ENCODE measurements at regions not wholly inside any gene's neighbourhood (a gene's known extent, or its start where the extent isn't known, plus 50 kb on each side); places are given as distances from the start of the nearest gene placed in this dataset.
A peak's percentile ranks its signal among the peaks of the same experiment; 100 is the strongest.

GRCh38 chr20:1811621-1812498 lies 83.3 kb upstream of the SIRPA start:
- Mint-ChIP-seq H3K27me3 (peaks cover 38% of the 10 kb centered on the region), H3K4me1 (peaks cover 15% of the 10 kb centered on the region), H3K27ac (peak overlapping the region; percentile 14), H3K9me3 (no peaks in the 10 kb centered on the region), H3K36me3 (peaks cover 2% of the 10 kb centered on the region), H3K4me3 (no peak overlapping the region)
- POLR2A ChIA-PET: interaction anchor here (0.7 kb wide), 1 partner anchor 10 kb away, joined by 3 read pairs; no protein-coding TSS in a partner anchor
- DNase-seq (no peak), ATAC-seq (ENCODE audit: low read depth) (no peak)

- DNase-seq: no peak
- POLR2A ChIA-PET: interaction anchor here (0.7 kb wide), 2 partner anchors 11 to 30 kb away, joined by 3 to 4 read pairs; no protein-coding TSS in a partner anchor
- H3K9me3 Mint-ChIP-seq: no peaks in the 10 kb centered on the region
Measured at GRCh38 chr20:1810926-1811620, 84.1 kb upstream of the SIRPA start.

GRCh38 chr20:1810572-1810925 lies 84.7 kb upstream of the SIRPA start:
- Mint-ChIP-seq H3K27me3 (peaks cover 29% of the 10 kb centered on the region), H3K27ac (no peak overlapping the region), H3K9me3 (no peaks in the 10 kb centered on the region), H3K36me3 (peaks cover 2% of the 10 kb centered on the region), H3K4me3 (no peak overlapping the region), H3K4me1 (peaks cover 7% of the 10 kb centered on the region)
- DNase-seq (no peak), ATAC-seq (ENCODE audit: low read depth) (no peak)
- POLR2A ChIA-PET: interaction anchor here (0.7 kb wide), 1 partner anchor 29 kb away, joined by 4 read pairs; no protein-coding TSS in a partner anchor

More at GRCh38 chr20:1810926-1811620, 84.1 kb upstream of the SIRPA start:
- Mint-ChIP-seq H3K4me3 (no peak overlapping the region), H3K36me3 (peaks cover 2% of the 10 kb centered on the region), H3K4me1 (peaks cover 7% of the 10 kb centered on the region), H3K27ac (peak overlapping the region; percentile 14), H3K27me3 (peaks cover 34% of the 10 kb centered on the region)
- ATAC-seq (ENCODE audit: low read depth): no peak

GRCh38 chr20:1809611-1810510 lies 85.3 kb upstream of the SIRPA start:
- Mint-ChIP-seq H3K4me1 (peaks cover 7% of the 10 kb centered on the region), H3K4me3 (no peak overlapping the region), H3K27me3 (peaks cover 24% of the 10 kb centered on the region), H3K9me3 (no peaks in the 10 kb centered on the region), H3K36me3 (no peaks in the 10 kb centered on the region), H3K27ac (no peak overlapping the region)
- DNase-seq (no peak), ATAC-seq (ENCODE audit: low read depth) (no peak)
- POLR2A ChIA-PET: no interaction called here

GRCh38 chr20:1809131-1809572 lies 86.1 kb upstream of the SIRPA start:
- Mint-ChIP-seq H3K36me3 (no peaks in the 10 kb centered on the region), H3K27ac (no peak overlapping the region), H3K4me3 (no peak overlapping the region), H3K4me1 (peaks cover 7% of the 10 kb centered on the region), H3K9me3 (no peaks in the 10 kb centered on the region), H3K27me3 (peaks cover 27% of the 10 kb centered on the region)
- POLR2A ChIA-PET: no interaction called here
- no peak for ATAC-seq (ENCODE audit: low read depth)
- no peak for DNase-seq

- Mint-ChIP-seq H3K9me3 (no peaks in the 10 kb centered on the region), H3K36me3 (no peaks in the 10 kb centered on the region), H3K4me1 (peaks cover 7% of the 10 kb centered on the region), H3K27ac (no peak overlapping the region), H3K27me3 (peaks cover 24% of the 10 kb centered on the region), H3K4me3 (no peak overlapping the region)
- DNase-seq (no peak), ATAC-seq (ENCODE audit: low read depth) (no peak)
- POLR2A ChIA-PET: no interaction called here
Measured at GRCh38 chr20:1808101-1808500, 87.1 kb upstream of the SIRPA start.

GRCh38 chr20:1807394-1807793 lies 87.8 kb upstream of the SIRPA start:
- POLR2A ChIA-PET: no interaction called here
- no peaks in the 10 kb centered on the region for H3K36me3 Mint-ChIP-seq
- peaks cover 10% of the 10 kb centered on the region for H3K4me1 Mint-ChIP-seq
- no peaks in the 10 kb centered on the region for H3K9me3 Mint-ChIP-seq
- ATAC-seq (ENCODE audit: low read depth): no peak
- peaks cover 28% of the 10 kb centered on the region for H3K27me3 Mint-ChIP-seq
- no peak overlapping the region for H3K27ac Mint-ChIP-seq
- H3K4me3 Mint-ChIP-seq: no peak overlapping the region
- no peak for DNase-seq

GRCh38 chr20:1806456-1806855 lies 88.8 kb upstream of the SIRPA start:
- ATAC-seq (ENCODE audit: low read depth) (no peak), DNase-seq (no peak)
- Mint-ChIP-seq H3K4me3 (no peak overlapping the region), H3K27me3 (peaks cover 37% of the 10 kb centered on the region), H3K36me3 (no peaks in the 10 kb centered on the region), H3K27ac (no peak overlapping the region), H3K4me1 (peaks cover 14% of the 10 kb centered on the region), H3K9me3 (no peaks in the 10 kb centered on the region)
- POLR2A ChIA-PET: no interaction called here

- Mint-ChIP-seq H3K4me1 (peaks cover 8% of the 10 kb centered on the region), H3K27me3 (peaks cover 43% of the 10 kb centered on the region), H3K27ac (no peak overlapping the region), H3K36me3 (no peaks in the 10 kb centered on the region), H3K4me3 (no peak overlapping the region), H3K9me3 (no peaks in the 10 kb centered on the region)
- ATAC-seq (ENCODE audit: low read depth) (no peak), DNase-seq (no peak)
- POLR2A ChIA-PET: no interaction called here
Measured at GRCh38 chr20:1805816-1806215, 89.4 kb upstream of the SIRPA start.

- Mint-ChIP-seq H3K27me3 (peaks cover 50% of the 10 kb centered on the region), H3K36me3 (no peaks in the 10 kb centered on the region), H3K27ac (no peak overlapping the region), H3K4me3 (no peak overlapping the region), H3K4me1 (peaks cover 8% of the 10 kb centered on the region), H3K9me3 (no peaks in the 10 kb centered on the region)
- POLR2A ChIA-PET: no interaction called here
- no peak for DNase-seq
- ATAC-seq (ENCODE audit: low read depth): no peak
Measured at GRCh38 chr20:1805161-1805581, 90.0 kb upstream of the SIRPA start.

GRCh38 chr20:1804554-1804956 lies 90.7 kb upstream of the SIRPA start:
- H3K9me3 Mint-ChIP-seq: no peaks in the 10 kb centered on the region
- ATAC-seq (ENCODE audit: low read depth) (no peak), DNase-seq (no peak)
- H3K36me3 Mint-ChIP-seq: no peaks in the 10 kb centered on the region
- POLR2A ChIA-PET: no interaction called here
- peaks cover 50% of the 10 kb centered on the region for H3K27me3 Mint-ChIP-seq
- H3K4me3 Mint-ChIP-seq: no peak overlapping the region
- no peak overlapping the region for H3K27ac Mint-ChIP-seq
- peaks cover 8% of the 10 kb centered on the region for H3K4me1 Mint-ChIP-seq

- Mint-ChIP-seq H3K4me1 (peaks cover 8% of the 10 kb centered on the region), H3K9me3 (no peaks in the 10 kb centered on the region), H3K4me3 (peak overlapping the region; percentile 44), H3K36me3 (no peaks in the 10 kb centered on the region), H3K27me3 (peaks cover 52% of the 10 kb centered on the region), H3K27ac (no peak overlapping the region)
- no peak for ATAC-seq (ENCODE audit: low read depth)
- DNase-seq: no peak
- POLR2A ChIA-PET: no interaction called here
Measured at GRCh38 chr20:1803932-1804501, 91.2 kb upstream of the SIRPA start.
